ENCODE measurements at regions not wholly inside any gene's neighbourhood (a gene's known extent, or its start where the extent isn't known, plus 50 kb on each side); places are given as distances from the start of the nearest gene placed in this dataset.
"Not testable (repeated sequence)": the region's sequence is repeated elsewhere in the genome, so short reads cannot be mapped to it uniquely, and the experiment has no call there.

DNA sequence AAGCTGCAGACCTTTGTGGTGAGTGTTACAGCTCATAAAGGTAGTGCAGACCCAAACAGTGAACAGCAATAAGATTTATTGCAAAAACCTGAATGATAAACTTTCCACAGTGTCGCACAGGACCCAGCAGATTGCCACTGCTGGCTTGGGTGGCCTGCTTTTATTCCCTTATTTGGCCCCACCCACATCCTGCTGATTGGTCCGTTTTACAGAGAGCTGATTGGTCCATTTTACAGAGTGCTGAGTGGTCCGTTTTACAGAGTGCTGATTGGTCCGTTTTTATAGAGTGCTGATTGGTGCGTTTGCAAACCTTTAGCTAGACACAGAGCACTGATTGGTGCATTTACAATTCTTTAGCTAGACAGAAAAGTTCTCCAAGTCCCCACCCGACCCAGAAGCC, 127.7 kb upstream of the UBE3A start:
- H3K4me3 ChIP-seq (ENCODE audit: low read depth, low read length); DNase-seq (ENCODE audit: low read depth): not testable (repeated sequence)

DNA sequence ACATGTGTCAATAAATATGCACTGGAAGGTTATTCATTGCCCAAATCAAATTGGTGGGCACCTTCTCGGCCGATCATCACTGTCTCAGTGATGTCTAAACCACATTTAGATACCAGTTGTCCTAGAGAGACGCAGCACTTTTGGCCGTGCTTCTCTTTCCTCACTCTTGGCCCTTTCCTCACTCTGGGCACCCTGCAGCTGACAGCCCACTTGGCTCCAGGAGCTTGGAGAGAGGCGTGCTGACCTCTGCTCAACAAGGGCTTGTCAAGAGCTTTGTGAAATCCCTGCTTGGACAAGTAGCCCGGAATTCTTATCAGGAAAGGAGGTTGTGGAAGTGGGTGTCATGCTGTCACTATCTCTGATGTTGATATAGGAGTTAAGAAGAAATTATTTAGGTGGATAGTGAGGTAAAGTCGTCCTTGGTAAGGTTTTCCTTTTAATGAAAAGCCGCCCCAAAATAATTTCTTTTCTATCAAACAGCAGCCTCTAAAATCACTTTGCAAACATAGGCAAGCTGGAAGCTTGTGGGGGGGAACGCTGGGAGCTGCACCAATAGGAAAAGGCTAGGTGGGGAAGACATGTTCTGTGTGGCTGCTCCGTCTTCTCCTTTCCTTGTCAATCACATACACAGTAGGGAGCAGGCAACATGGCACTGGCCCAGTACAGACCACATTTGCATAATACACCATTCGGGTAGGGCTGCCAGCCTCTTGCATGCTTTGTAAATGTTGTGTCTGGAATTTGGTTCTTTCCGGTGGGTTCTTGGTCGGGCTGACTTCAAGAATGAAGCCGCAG, 126.8 kb upstream of the UBE3A start:
- H3K4me3 ChIP-seq (ENCODE audit: low read depth, low read length), result no peak overlapping the region
- no peak for DNase-seq (ENCODE audit: low read depth)

DNA sequence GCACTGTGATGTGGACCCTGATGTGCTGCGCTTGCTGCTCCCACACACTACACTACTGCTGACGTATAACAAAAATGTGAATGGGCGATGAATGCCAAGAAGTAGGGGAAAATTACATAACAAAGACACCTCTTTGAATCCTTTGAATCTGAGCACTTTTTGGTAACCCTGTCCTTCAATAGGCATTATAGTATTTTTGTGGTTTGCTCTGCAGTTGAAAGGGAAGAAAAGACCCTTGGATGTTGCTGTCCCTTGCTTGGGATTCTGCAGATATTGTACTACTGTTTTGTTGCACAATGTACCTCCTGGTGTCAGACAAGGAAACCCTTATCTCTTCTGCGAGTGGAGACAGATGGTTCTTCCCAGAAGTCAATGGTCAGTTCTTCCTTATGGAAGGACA, 124.8 kb upstream of the UBE3A start:
- DNase-seq (ENCODE audit: low read depth), result no peak

DNA sequence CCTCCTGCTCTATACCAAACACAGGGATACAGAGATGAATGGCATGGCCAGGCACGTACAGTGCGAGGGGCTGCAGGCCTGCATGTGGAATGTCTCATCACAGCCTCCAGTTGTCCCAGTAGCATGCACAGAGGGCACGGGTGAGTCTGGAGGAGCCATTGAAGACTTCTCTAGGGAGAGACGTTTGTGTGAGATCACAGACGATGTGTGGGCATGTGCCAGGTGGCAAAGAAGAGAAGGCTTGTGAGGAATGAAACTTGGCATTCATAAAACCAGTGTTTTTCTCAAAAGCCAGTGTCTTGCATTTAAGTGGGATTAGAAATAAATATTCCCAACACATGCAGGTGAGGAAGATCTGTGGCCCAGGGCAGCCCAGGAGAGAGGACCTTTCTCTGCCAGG, 119.1 kb upstream of the UBE3A start:
- no peak for DNase-seq (ENCODE audit: low read depth)
- no peak overlapping the region for H3K4me3 ChIP-seq (ENCODE audit: low read depth, low read length)

More for the DNA sequence above, 124.8 kb upstream of the UBE3A start:
- H3K4me3 ChIP-seq (ENCODE audit: low read depth, low read length), result no peak overlapping the region

DNA sequence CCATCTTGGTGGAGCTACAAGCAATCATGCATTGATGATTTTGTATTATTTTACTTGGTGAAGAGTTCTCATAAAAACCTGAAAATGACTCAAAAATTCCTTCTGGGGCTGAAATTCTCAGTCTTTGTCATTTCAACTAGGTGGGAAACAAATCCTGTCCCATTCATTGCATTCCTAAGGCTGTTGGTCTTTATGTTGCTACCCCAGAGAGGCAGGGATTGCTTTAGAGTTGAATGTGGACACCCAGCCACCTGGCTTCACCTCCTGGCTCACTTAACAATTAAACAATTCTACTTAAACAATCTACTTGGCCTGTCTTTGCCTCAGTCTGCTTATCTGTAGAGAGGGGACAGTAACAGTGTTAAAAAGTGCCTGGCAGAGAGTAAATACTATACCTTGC, 117.3 kb upstream of the UBE3A start:
- H3K4me3 ChIP-seq (ENCODE audit: low read depth, low read length), result no peak overlapping the region
- DNase-seq (ENCODE audit: low read depth), result no peak

DNA sequence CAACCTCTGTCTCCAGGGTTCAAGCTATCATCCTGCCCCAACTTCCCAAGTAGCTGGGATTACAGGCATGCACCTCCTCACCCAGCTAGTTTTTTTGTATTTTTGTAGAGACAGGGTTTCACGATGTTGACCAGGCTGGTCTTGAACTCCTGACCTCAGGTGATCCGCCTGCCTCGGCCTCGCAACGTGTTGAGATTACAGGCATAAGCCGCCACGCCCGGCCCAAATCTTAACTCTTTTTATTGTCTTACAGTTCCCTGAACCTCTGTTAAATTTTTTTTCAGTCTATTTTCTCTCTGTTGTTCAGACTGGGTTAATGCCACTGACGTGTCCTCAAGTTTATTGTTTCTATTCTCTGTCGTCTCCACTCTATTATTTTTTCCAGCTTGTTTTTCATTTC, 115.8 kb upstream of the UBE3A start:
- no peak for DNase-seq (ENCODE audit: low read depth)
- H3K4me3 ChIP-seq (ENCODE audit: low read depth, low read length), result no peak overlapping the region

DNA sequence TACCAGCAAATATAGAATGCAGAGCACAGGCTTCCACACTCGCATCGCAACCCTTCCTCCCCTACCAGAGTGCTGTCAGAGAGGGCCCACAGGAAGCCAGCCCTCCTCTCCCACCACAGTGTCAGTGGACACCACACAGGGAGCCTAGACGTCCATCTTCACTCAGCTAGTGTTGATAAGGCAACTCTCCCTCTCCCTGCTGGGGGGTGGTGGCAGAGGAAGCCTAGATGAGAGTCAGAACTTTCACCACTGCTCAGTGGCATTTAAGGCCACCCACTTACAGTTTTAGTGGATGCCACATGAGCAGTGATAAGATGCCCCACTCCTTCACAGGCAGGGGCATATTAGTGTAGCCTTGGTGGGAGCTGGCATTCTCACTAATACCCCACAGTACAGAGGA, 109.8 kb upstream of the UBE3A start:
- no peak for DNase-seq (ENCODE audit: low read depth)

DNA sequence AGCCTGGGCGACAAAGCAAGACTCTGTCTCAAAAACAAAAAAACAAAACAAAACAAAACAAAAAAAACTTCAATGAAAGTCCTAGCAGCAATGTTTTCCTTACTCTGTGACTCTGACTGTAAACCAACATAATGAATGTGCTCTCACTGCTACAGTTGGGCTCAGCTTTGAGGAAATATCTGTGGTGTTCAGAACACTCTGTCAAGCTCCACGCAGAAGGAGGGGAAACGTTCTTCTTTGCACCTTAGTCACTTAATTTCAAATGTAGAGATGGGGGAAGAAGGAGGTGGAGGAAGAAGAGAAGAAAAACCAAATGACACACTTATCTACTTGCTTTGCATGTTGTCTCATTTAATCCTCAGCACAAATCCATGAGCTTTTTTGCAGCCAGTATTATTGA, 107.1 kb upstream of the UBE3A start:
- no peak for DNase-seq (ENCODE audit: low read depth)
- no peak overlapping the region for H3K4me3 ChIP-seq (ENCODE audit: low read depth, low read length)

More for the DNA sequence above, 109.8 kb upstream of the UBE3A start:
- H3K4me3 ChIP-seq (ENCODE audit: low read depth, low read length), result no peak overlapping the region

DNA sequence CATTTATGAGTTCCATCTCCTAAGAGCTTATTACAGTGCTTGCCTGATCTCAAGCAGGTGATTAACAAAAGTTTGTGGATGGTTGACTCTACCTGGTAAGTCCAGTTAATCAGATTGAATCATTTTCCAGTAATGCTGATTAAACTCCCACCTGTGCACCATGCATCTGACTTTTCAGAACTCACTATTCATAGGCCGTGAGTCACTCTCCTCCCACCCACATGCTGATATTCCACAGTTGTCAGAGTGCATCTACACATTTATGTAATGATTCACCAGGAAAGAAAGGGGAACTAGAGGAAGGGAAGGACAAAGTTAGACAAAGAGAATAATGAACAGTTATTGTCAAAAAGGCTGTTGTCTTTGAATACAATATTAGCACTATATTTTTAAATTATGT, 106.2 kb upstream of the UBE3A start:
- DNase-seq (ENCODE audit: low read depth), result peak; percentile 21
- no peak overlapping the region for H3K4me3 ChIP-seq (ENCODE audit: low read depth, low read length)

DNA sequence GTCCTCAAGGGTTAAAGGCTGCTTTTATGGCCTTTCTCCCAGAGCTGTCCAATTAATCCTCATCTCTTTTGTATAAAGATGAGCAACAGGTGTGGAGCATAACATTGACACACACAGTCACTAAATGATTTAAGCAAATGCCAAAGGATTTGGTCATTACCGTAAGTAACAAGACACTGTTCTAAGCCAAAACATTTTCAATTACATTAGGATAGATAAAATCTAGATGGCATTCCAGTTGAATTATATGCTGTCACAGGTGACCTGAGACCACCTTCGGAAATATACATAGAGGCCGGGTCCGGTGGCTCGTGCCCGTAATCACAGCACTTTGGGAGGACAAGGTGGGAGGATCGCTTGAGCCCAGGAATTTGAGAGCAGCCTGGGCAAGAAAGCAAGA, 105.3 kb upstream of the UBE3A start:
- H3K4me3 ChIP-seq (ENCODE audit: low read depth, low read length), result no peak overlapping the region
- DNase-seq (ENCODE audit: low read depth), result no peak

DNA sequence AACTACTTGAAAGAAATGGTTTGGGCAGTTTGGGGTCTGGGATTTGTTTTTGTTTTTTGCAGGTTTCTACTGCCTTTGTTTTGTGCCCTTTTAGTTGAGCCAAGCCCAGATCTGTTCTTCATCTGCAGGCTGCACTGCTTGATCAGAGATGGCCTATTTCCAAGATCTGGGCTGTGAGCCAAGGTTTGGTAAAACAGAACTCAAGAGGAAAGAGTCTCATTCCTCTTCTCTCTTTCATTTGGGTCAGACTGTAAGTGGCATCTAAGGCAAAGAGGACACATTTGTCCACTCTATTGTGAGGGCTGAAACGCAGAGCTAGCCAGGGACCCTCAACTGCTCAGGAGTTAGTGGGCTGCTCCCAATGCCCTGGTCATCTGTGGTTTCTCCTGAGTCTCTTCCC, 104.4 kb upstream of the UBE3A start:
- H3K4me3 ChIP-seq (ENCODE audit: low read depth, low read length), result no peak overlapping the region
- no peak for DNase-seq (ENCODE audit: low read depth)

DNA sequence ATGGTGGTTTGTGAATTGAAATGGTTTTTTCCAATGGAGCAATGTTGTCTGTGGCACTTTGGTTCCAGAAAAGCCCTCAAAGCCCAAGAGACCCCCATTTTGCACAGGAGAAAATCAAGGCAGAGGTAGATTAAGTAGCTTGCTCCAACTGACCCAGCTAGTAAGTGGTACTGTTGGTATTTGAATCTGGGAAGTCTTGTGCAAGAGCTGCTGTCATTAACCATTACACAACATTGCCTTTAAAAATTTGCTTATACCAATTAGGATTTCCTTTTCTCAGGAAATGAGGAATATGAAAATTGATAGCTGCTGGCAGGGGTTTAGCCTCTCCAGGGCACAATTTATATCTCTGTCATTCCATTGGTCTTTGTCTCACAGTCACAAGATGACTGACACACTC, 102.4 kb upstream of the UBE3A start:
- no peak for DNase-seq (ENCODE audit: low read depth)
- H3K4me3 ChIP-seq (ENCODE audit: low read depth, low read length), result no peak overlapping the region

DNA sequence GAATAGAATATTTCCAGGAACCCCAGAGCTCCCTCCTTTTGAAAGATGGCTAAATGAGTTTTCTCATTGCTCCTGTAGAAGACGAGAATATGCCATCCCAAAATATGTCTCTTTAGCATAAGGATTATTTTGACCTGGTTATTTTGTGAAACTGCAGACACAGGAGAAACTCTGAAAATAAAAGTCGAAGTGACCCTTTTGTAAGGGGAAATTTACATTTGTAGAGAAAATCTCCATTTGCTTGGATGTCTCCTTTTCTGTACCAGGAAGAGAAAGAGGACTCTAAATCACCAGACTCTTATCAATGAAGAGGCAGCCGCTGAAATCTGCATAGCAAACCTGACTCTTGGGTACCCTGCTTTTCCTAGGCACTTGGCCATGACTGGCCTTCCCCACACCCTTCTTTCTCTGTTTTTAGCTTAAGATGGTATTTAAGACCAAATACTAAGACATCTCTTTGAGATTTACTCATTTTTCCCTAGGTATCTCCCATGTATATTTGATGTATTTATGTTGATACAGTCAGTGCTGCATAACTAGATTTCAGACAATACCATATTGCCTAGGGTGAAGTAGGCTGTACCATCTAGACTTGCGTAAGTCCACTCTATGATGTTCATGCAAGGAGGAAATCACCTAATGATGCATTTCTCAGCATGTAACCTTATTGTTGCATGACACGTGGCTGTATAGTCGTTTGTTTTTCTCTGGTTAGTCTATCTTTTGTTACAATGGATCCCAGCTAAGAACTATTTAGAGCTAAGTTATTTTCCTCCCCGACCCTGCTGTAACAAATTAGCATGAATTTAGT, 98.2 kb upstream of the UBE3A start:
- no peak for DNase-seq (ENCODE audit: low read depth)

DNA sequence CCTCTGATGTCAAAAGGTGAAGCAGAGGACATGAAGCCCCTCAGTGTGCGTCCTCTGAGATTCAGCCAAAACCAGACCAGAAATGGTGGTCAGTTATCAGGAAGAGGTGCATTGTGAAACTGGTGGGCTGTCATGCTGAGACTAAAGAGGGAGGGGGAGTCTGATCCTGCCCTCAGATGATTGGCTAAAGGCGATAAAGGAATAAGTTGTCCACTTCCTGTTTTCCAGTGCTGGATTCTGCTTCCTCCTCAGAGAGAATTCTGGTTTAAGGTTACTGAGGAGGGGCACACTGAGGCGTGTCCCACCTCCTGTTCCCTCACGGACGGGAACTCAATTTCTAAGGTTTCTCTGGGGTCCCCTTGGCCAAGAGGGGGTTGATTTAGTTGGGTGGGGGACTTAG, 97.0 kb upstream of the UBE3A start:
- DNase-seq (ENCODE audit: low read depth), result no peak

More for the DNA sequence above, 98.2 kb upstream of the UBE3A start:
- no peak overlapping the region for H3K4me3 ChIP-seq (ENCODE audit: low read depth, low read length)

DNA sequence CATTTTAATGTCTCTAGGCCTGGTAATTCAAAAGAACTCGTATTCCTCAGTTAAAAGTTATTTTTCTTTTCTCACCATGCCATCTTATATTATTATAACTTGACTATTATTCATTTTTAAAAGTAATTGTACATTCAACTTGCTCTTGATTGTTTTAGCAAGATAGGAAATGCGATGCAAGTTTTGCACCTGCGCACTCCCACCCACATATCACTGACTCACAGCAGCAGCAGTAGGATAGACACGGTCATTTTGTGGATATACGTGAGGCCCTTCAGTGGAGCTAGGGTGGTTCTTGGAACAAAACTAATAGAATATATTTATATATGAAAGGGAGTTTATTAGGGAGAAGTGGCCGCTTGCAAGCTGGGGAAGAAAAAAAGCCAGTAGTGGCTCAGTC, 95.5 kb upstream of the UBE3A start:
- DNase-seq (ENCODE audit: low read depth), result no peak
- no peak overlapping the region for H3K4me3 ChIP-seq (ENCODE audit: low read depth, low read length)

More for the DNA sequence above, 97.0 kb upstream of the UBE3A start:
- no peak overlapping the region for H3K4me3 ChIP-seq (ENCODE audit: low read depth, low read length)

DNA sequence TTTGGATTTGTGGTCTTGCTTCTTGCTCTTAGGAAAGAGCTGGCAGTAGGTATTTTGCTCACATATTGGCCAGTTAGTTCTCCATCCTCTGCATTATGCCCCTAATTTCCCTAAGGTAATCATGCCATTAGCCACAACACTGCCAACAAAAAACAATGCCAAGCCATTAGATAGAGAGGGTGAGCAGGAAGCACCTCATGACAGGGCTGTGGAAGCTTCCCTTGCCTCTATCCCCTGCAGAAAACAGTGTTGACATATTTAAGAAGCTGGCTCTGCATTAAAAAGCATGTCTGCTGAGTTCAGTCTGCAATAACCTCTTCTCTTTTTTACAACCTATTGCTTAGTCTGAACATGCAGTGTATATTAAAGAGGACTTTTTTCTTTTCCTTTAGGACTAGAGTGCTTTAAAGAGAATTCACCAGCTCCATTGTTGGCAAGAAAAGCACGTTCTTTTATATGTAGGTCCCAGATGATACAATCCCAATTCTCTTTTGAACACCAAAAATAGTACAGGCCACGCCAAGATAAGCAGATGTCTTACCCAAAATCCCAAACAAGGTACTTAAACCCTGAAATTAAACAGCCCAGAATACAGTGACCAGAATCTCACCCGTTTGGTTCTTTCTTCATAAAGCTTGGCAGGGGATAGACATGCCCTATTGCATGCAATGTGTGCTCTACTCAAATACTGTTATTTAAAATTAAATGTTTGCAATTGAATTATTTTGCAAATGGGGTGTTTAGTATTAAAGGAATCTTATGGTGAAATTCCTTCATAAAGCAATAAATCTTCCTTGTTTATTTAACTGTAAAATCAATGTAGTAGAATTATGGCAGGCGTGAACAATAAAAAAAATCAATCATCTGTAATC, 93.7 kb upstream of the UBE3A start:
- no peak overlapping the region for H3K4me3 ChIP-seq (ENCODE audit: low read depth, low read length)
- DNase-seq (ENCODE audit: low read depth), result no peak

DNA sequence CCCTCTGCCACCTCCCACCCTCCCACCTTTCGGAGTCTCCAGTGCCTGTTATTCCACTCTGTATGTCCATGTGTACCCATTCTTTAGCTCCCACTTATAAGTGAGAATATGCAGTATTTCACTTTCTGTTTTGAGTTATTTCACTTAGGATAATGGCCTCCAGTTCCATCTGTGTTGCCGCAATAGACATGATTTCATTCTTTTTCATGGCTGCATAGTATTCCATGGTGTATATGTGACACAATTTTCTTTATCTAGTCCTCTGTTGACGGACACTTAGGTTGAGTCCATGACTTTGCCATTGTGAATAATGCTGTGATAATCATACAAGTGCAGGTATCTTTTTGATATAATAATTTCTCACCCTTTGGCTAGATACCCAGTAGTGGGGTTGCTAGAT, 91.0 kb upstream of the UBE3A start:
- no peak for DNase-seq (ENCODE audit: low read depth)
- no peak overlapping the region for H3K4me3 ChIP-seq (ENCODE audit: low read depth, low read length)

DNA sequence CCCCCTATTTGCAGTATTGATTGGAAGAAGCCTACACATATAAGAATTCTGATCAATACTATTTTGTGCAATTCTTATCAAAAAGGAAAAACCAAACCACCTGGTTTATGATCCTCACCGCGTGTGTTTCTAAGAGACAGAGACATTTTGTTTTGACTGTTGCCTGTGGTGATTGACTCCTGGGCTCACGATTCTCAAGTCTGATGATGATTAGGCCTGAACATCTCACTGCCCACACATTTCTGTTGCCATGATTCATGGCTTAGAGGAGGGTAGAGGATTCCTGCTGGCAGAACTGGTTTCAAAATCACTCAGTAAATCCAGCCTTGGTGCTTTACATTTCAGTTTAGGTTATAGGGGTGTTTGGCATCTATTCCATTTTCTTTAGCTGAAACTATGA, 88.3 kb upstream of the UBE3A start:
- H3K4me3 ChIP-seq (ENCODE audit: low read depth, low read length), result no peak overlapping the region
- no peak for DNase-seq (ENCODE audit: low read depth)

DNA sequence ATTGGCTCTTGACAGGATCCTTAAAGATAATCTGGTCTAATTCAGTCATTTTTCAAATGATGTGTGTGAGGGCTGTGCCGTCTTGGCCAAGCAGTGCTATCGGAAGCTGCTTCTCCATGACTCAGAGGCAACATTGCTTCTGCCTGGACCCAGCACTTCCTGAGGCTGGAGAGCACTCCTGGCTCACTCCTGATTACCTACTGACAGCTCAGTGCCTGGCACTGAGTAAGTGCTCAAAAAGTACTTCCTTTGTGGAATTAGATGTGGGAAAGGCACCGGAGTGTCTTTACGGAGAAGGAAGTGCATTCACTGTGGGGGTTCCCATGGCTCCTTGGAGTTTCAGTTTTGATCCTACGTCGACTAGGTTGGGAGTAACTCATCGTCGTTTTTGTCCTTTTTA, 86.9 kb upstream of the UBE3A start:
- no peak overlapping the region for H3K4me3 ChIP-seq (ENCODE audit: low read depth, low read length)
- no peak for DNase-seq (ENCODE audit: low read depth)

DNA sequence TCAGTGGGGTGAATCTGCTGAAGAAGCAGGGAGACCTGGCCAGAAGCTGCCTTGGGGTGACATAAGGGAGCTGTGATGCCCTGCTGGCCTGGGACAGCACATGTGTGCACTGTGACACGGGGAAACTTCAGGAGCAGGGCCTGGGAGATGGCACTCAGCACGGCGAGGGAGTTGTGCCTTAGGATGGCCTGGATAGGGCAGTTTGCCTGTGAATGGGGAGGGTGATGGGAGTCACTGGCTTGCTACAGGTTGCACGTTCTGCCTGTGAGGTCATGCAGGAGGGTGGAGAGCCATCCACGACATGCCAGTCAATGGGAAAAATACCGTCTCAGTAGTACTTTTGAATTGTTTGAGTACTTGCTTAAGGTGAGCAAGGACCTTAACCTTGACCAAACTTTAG, 76.8 kb upstream of the UBE3A start:
- H3K4me3 ChIP-seq (ENCODE audit: low read depth, low read length), result no peak overlapping the region
- no peak for DNase-seq (ENCODE audit: low read depth)

Data from skeletal muscle cell (primary cell).